DND-41 (cell line): ENCODE measurements at regions not wholly inside any gene's neighbourhood (a gene's known extent, or its start where the extent isn't known, plus 50 kb on each side); places are given as distances from the start of the nearest gene placed in this dataset.

Experiments used
- ATAC-seq: fragments of 200-7000 bp; cut with Tn5 transposase; 3 replicates; pipeline ENCODE4 v1.9.1; 2021; ENCODE audit warnings: low read depth; ENCODE audit not compliant: insufficient read depth
- DNase-seq: peaks from one replicate; pipeline ENCODE4 v3.0.0-alpha.2; 2020
- H2AFZ ChIP-seq: 2 replicates; pipeline ENCODE4 v1.6.0; 2012; ENCODE audit warnings: low read depth, low read length
- H3K27ac ChIP-seq: 2 replicates; pipeline ENCODE4 v1.5.1; 2012; ENCODE audit warnings: low read length, inconsistent platforms
- H3K27me3 ChIP-seq: fragments of 200-600 bp; sonication (generic); 2 replicates; pipeline ENCODE4 v1.6.0; 2012; ENCODE audit warnings: low read length, mild to moderate bottlenecking, inconsistent platforms; ENCODE audit not compliant: insufficient read depth, poor library complexity
- H3K36me3 ChIP-seq: 2 replicates; pipeline ENCODE4 v1.5.1; 2012; ENCODE audit warnings: low read length, inconsistent platforms; ENCODE audit not compliant: insufficient read depth
- H3K4me1 ChIP-seq: 2 replicates; pipeline ENCODE4 v1.5.1; 2012; ENCODE audit warnings: mild to moderate bottlenecking, low read length; ENCODE audit not compliant: insufficient read depth
- H3K4me2 ChIP-seq: 2 replicates; pipeline ENCODE4 v1.6.0; 2012; ENCODE audit warnings: mild to moderate bottlenecking, moderate library complexity, low read length, inconsistent platforms; ENCODE audit not compliant: insufficient read depth
- H3K4me3 ChIP-seq, 2 experiments: fragments of 200-600 bp in 1 of 2; shearing (Covaris generic) in 1 of 2; 2 replicates each; pipeline ENCODE4 v1.5.1; 2012 to 2016; ENCODE audit warnings: inconsistent platforms in 2 of 2, low read length in 2 of 2, mild to moderate bottlenecking in 2 of 2, low read depth in 1 of 2, moderate library complexity in 1 of 2
- H3K79me2 ChIP-seq: 2 replicates; pipeline ENCODE4 v1.6.0; 2012; ENCODE audit warnings: low read length, inconsistent platforms; ENCODE audit not compliant: insufficient read depth
- H3K9ac ChIP-seq: 2 replicates; pipeline ENCODE4 v1.6.0; 2012; ENCODE audit warnings: low read depth, mild to moderate bottlenecking, inconsistent platforms, low read length, moderate library complexity
- H3K9me3 ChIP-seq: 2 replicates; pipeline ENCODE4 v1.5.1; 2012; ENCODE audit warnings: low read length, moderate library complexity, mild to moderate bottlenecking, inconsistent platforms; ENCODE audit not compliant: insufficient read depth, severe bottlenecking
- H4K20me1 ChIP-seq: 2 replicates; pipeline ENCODE4 v1.6.0; 2012; ENCODE audit warnings: low read length; ENCODE audit not compliant: insufficient read depth
- CTCF ChIP-seq: IDR thresholded peaks from 2 replicates; pipeline ENCODE4 v1.5.1; 2012; ENCODE audit warnings: borderline replicate concordance, low read length, moderate library complexity, mild to moderate bottlenecking; ENCODE audit not compliant: poor library complexity, severe bottlenecking; ENCODE audit errors: extremely low read depth
- EZH2 ChIP-seq: IDR thresholded peaks from 3 replicates; pipeline ENCODE4 v1.6.1; 2012; ENCODE audit warnings: borderline replicate concordance, low read depth, mild to moderate bottlenecking, moderate library complexity, low read length, inconsistent platforms; ENCODE audit not compliant: severe bottlenecking

GRCh38 chr1:13994386-13994785, 294.4 kb downstream of the PRDM2 start:
- TF ChIP-seq EZH2 (no peak), CTCF (no peak)

DNA sequence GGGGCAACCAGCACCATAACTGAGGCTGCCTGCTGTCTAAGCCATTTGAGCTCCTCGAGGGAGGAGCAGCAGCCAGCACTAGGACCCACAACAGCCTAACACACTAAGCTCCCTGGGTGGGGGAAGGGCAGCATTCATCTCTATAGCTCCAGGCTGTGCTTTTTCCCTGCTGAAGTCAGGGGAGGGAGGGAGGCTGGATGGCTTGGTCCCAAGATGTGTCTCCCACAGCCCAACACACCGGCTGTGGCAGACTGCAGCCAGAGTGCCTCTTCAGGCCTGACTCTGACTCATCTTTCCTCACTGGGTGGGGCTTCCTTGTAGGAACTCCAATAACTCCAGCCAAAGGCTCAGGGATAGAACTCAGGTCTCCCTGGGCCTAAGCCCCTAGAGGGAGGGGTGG, 296.3 kb downstream of the PRDM2 start:
- no peak overlapping the region for H3K4me3 ChIP-seq

More at GRCh38 chr1:13994386-13994785, 294.4 kb downstream of the PRDM2 start:
- Histone ChIP-seq H3K27me3 (no peaks in the 10 kb centered on the region), H4K20me1 (no peaks in the 10 kb centered on the region), H3K9ac (no peak overlapping the region), H3K79me2 (no peaks in the 10 kb centered on the region), H3K4me2 (no peak overlapping the region), H3K9me3 (peaks cover 15% of the 10 kb centered on the region), H3K27ac (no peak overlapping the region), H3K4me1 (no peaks in the 10 kb centered on the region), H3K4me3 (no peak overlapping the region), H2AFZ (no peak overlapping the region), H3K36me3 (no peaks in the 10 kb centered on the region)
- DNase-seq (no peak), ATAC-seq (no peak)

DNA sequence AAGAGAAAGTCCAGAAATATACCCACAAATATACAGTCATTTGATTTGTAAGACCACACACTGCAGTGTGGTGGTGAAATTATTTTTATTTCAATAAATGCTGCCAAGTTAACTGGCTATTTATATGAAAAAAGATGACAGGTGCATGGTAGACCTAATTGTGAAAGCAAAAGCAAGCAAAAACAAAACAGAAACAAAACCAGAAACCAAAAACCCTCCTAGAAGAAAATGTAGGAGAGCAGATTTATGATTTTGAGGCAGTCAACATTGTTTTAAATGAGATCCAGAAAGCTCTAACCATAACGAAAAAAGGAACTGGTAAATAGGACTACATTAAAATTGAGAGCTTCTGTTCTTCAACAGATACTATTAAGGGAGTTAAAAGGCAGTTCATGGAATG, 303.6 kb downstream of the PRDM2 start:
- no peak for TF ChIP-seq CTCF
- TF ChIP-seq EZH2: no peak
- Histone ChIP-seq H3K4me2 (no peak overlapping the region), H3K9me3 (no peaks in the 10 kb centered on the region), H4K20me1 (no peaks in the 10 kb centered on the region), H3K27ac (no peak overlapping the region), H3K79me2 (no peaks in the 10 kb centered on the region), H3K36me3 (no peaks in the 10 kb centered on the region), H3K4me1 (no peaks in the 10 kb centered on the region), H3K27me3 (peaks cover 12% of the 10 kb centered on the region), H2AFZ (no peak overlapping the region), H3K9ac (no peak overlapping the region), H3K4me3 (no peak overlapping the region)
- ATAC-seq: no peak
- no peak for DNase-seq

More for the DNA sequence above, 296.3 kb downstream of the PRDM2 start:
- Histone ChIP-seq H3K4me1 (no peaks in the 10 kb centered on the region), H3K4me2 (no peak overlapping the region), H3K9ac (no peak overlapping the region), H3K9me3 (peaks cover 15% of the 10 kb centered on the region), H2AFZ (no peak overlapping the region), H3K27me3 (no peaks in the 10 kb centered on the region), H3K36me3 (no peaks in the 10 kb centered on the region), H3K27ac (no peak overlapping the region), H3K79me2 (no peaks in the 10 kb centered on the region), H4K20me1 (no peaks in the 10 kb centered on the region)
- DNase-seq (no peak), ATAC-seq (no peak)
- no peak for TF ChIP-seq CTCF

GRCh38 chr1:14009582-14009981, 309.6 kb downstream of the PRDM2 start:
- H3K4me2 ChIP-seq: no peak overlapping the region

More at GRCh38 chr1:14009582-14009981, 309.6 kb downstream of the PRDM2 start:
- H3K36me3 ChIP-seq: no peaks in the 10 kb centered on the region
- H3K27ac ChIP-seq: no peak overlapping the region
- no peak for TF ChIP-seq EZH2
- TF ChIP-seq CTCF: no peak
- H3K9ac ChIP-seq: no peak overlapping the region
- no peaks in the 10 kb centered on the region for H3K9me3 ChIP-seq
- no peak overlapping the region for H3K4me3 ChIP-seq
- H3K79me2 ChIP-seq: no peaks in the 10 kb centered on the region
- ATAC-seq (no peak), DNase-seq (no peak)
- no peaks in the 10 kb centered on the region for H4K20me1 ChIP-seq
- peaks cover 12% of the 10 kb centered on the region for H3K27me3 ChIP-seq
- H2AFZ ChIP-seq: no peak overlapping the region
- no peaks in the 10 kb centered on the region for H3K4me1 ChIP-seq
